ENCODE measurements at regions not wholly inside any gene's neighbourhood (a gene's known extent, or its start where the extent isn't known, plus 50 kb on each side); places are given as distances from the start of the nearest gene placed in this dataset.

- Histone ChIP-seq H3K4me1 (ENCODE audit: insufficient read depth) (peaks cover 9% of the 10 kb centered on the region), H3K27ac (no peak overlapping the region), H3K36me3 (no peaks in the 10 kb centered on the region), H3K27me3 (no peaks in the 10 kb centered on the region), H3K4me3 (no peak overlapping the region), H3K9me3 (no peaks in the 10 kb centered on the region)
- no peak for DNase-seq
- TF ChIP-seq EP300 (IDR thresholded peaks at IDR 0.05) (no peak), POLR2A (IDR thresholded peaks at IDR 0.05) (no peak)
- TF ChIP-seq, protein P1, sequence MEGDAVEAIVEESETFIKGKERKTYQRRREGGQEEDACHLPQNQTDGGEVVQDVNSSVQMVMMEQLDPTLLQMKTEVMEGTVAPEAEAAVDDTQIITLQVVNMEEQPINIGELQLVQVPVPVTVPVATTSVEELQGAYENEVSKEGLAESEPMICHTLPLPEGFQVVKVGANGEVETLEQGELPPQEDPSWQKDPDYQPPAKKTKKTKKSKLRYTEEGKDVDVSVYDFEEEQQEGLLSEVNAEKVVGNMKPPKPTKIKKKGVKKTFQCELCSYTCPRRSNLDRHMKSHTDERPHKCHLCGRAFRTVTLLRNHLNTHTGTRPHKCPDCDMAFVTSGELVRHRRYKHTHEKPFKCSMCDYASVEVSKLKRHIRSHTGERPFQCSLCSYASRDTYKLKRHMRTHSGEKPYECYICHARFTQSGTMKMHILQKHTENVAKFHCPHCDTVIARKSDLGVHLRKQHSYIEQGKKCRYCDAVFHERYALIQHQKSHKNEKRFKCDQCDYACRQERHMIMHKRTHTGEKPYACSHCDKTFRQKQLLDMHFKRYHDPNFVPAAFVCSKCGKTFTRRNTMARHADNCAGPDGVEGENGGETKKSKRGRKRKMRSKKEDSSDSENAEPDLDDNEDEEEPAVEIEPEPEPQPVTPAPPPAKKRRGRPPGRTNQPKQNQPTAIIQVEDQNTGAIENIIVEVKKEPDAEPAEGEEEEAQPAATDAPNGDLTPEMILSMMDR (IDR thresholded peaks at IDR 0.05), result no peak
- 69 to 83% (median 81%) methylated on average over 1 of the region's 1 CpG for WGBS, 3 donors
- intact Hi-C loops (cut with DNase I), result loop anchor here in 1 of 4 donors (10.0 kb wide), 2 partner anchors 80 to 410 kb away; partner anchors contain the start of gene CHST11
These were observed 93.0 kb downstream of the SLC41A2 start for GRCh38 chr12:104865080-104865479.

DNA sequence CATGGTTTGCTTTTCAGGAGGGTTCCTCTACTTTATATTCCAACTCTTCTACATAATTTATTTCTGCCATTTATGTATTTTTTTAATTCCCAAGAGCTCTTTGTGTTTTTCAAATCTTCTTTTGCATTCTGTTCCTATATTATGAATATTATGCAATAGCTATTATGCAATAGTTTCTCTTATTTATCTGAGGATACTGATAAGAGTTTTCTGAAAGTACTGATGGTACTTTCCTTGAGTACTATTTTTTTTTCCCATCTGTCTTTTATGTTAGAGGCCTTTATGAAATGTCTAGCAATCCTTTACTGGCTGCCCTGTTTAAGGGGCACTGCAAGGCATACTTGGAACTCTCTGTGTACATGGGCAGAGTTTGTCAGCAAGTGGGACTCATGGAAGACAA lies 93.4 kb downstream of the SLC41A2 start:
- Histone ChIP-seq H3K36me3 (no peaks in the 10 kb centered on the region), H3K27ac (no peak overlapping the region)
- intact Hi-C loops (cut with DNase I), result loop anchor here in 1 of 4 donors (10.0 kb wide), 2 partner anchors 80 to 410 kb away; partner anchors contain the start of gene CHST11

DNA sequence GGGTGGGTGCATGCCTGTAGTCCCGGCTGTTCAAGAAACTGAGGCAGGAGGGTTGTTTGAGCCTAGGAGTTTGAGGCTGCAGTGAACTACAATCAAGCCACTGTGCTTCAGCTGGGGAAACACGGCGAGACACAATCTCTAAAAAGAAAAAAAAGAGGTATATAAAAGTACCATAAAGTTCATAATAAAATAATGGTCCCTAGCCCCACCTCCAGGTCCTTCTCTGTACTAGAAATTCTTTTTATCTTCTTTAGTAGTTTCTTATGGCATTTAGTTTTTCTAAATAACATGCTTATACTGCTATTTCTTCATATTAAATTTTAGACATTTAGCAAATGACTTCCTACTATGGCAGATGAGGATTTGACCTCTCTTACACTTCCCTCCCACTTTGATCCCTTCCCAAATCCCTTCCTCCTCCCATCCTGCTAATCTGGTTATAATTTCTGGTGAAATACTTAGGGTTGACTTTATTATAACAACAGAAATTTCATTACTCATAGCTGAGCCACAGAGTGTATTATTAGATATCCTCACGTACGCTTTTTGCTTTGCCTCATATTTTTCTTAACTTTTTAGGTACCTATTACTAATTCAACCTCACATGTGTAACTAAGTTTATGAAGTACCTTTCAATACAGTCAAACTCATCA lies 94.7 kb downstream of the SLC41A2 start:
- Histone ChIP-seq H3K36me3 (no peaks in the 10 kb centered on the region), H3K27ac (no peak overlapping the region), H3K4me3 (no peak overlapping the region), H3K9me3 (no peaks in the 10 kb centered on the region), H3K27me3 (no peaks in the 10 kb centered on the region), H3K4me1 (ENCODE audit: insufficient read depth) (peaks cover 9% of the 10 kb centered on the region)
- WGBS, 3 donors, result 50 to 59% (median 52%) methylated on average over 5 of the region's 5 CpGs
- no peak for DNase-seq
- no peak for TF ChIP-seq POLR2A (IDR thresholded peaks at IDR 0.05)
- intact Hi-C loops (cut with DNase I), result loop anchor here in 1 of 4 donors (10.0 kb wide), 2 partner anchors 79 to 409 kb away; partner anchors contain the start of gene CHST11

More for the DNA sequence above, 93.4 kb downstream of the SLC41A2 start:
- H3K4me3 ChIP-seq, result no peak overlapping the region
- H3K4me1 ChIP-seq (ENCODE audit: insufficient read depth), result peaks cover 9% of the 10 kb centered on the region
- no peak for DNase-seq
- no peaks in the 10 kb centered on the region for H3K27me3 ChIP-seq
- no peaks in the 10 kb centered on the region for H3K9me3 ChIP-seq
- no peak for TF ChIP-seq POLR2A (IDR thresholded peaks at IDR 0.05)

DNA sequence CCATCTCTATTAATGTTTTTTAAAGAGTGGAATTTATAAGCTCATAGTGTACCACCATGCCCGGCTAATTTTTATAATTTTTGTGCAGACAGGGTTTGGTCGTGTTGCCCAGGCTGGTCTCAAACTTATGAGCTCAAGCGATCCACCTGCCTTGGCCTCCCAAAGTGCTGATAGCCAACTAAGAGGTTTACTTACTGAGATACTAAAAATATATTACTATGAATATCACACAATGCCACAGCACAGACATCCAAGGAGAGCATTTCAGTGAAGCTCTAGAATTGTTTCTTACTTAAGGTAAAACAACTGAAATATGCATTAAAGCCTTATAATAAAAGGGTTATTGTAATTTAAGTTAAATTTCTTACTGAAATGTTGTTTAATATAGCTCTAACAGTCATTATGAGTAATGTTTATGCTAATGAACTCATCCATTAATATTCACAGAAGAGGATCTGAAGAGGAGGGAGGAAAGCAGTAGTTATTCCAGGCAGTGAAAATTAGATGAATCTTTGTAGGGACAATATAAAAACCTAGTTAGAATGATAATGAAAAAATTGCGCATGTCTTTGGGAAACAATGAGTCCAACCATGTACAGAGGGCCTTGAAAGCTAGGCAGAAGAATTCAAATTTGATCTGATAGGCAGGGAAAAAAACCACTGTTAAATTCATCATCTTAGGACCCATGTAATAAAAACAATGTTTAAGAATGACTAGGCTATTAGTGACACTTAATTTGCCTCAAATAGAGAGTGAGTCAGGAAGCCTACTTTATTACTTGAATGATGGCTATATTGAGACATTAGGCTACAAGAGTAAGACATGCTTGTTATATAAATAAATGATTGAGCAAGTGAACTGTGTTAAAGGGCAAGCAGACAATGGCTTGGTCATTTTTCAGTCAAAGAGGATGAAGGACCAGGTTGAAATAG lies 99.2 kb downstream of the SLC41A2 start:
- H3K9me3 ChIP-seq, result no peaks in the 10 kb centered on the region
- H3K4me3 ChIP-seq, result no peak overlapping the region
- H3K27me3 ChIP-seq, result no peaks in the 10 kb centered on the region
- no peak for DNase-seq
- intact Hi-C loops (cut with DNase I), result no loop called here
- H3K4me1 ChIP-seq (ENCODE audit: insufficient read depth), result peaks cover 1% of the 10 kb centered on the region
- WGBS, 3 donors, result 95 to 99% (median 97%) methylated on average over 4 of the region's 4 CpGs
- TF ChIP-seq POLR2A (IDR thresholded peaks at IDR 0.05) (no peak), EP300 (IDR thresholded peaks at IDR 0.05) (no peak)
- TF ChIP-seq, protein P1 (IDR thresholded peaks at IDR 0.05), result no peak
- no peak overlapping the region for H3K27ac ChIP-seq
- no peaks in the 10 kb centered on the region for H3K36me3 ChIP-seq

GRCh38 chr12:104856531-104856930 lies 101.6 kb downstream of the SLC41A2 start:
- no peaks in the 10 kb centered on the region for H3K9me3 ChIP-seq
- no peak overlapping the region for H3K27ac ChIP-seq
- H3K4me3 ChIP-seq, result no peak overlapping the region
- no peak for DNase-seq
- TF ChIP-seq POLR2A (IDR thresholded peaks at IDR 0.05), result no peak
- TF ChIP-seq, protein P1 (IDR thresholded peaks at IDR 0.05), result no peak
- TF ChIP-seq EP300 (IDR thresholded peaks at IDR 0.05), result no peak
- no peaks in the 10 kb centered on the region for H3K27me3 ChIP-seq
- intact Hi-C loops (cut with DNase I), result no loop called here
- 65 to 77% (median 74%) methylated on average over 3 of the region's 3 CpGs for WGBS, 3 donors
- H3K4me1 ChIP-seq (ENCODE audit: insufficient read depth), result no peaks in the 10 kb centered on the region
- no peaks in the 10 kb centered on the region for H3K36me3 ChIP-seq

Data from ovary (tissue), 7 donors.